HG03135 (cell line): ENCODE measurements at regions not wholly inside any gene's neighbourhood (a gene's known extent, or its start where the extent isn't known, plus 50 kb on each side); places are given as distances from the start of the nearest gene placed in this dataset.
"Not testable (repeated sequence)": the region's sequence is repeated elsewhere in the genome, so short reads cannot be mapped to it uniquely, and the experiment has no call there.

Experiments
- ATAC-seq: cut with Tn5 transposase; IDR thresholded peaks from one replicate; pipeline ENCODE4 v1.9.1; 2021; ENCODE audit warnings: mild to moderate bottlenecking, moderate library complexity; ENCODE audit not compliant: unreplicated experiment

DNA sequence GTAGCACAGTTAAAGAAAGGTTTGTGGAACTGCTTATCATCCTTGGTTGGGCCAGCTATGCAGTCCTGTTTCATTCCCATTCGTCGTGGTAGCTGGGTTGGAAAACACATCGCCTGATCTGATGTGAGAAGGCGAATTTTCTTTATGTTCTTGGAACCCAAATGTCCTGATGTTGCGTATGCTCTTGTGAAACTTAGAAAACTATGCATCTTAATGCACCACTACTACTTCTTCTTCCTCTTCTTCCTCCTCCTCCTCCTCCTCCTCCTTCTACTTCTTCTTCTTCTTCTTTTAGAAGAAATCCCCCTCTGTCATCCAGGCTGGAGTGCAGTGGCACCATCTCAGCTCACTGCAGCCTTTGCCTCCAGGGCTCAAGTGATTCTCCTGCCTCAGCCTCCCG lies 381.6 kb downstream of the UTRN start:
- no peak for ATAC-seq

GRCh38 chr6:144667532-144668503 lies 382.7 kb downstream of the UTRN start:
- ATAC-seq = no peak

DNA sequence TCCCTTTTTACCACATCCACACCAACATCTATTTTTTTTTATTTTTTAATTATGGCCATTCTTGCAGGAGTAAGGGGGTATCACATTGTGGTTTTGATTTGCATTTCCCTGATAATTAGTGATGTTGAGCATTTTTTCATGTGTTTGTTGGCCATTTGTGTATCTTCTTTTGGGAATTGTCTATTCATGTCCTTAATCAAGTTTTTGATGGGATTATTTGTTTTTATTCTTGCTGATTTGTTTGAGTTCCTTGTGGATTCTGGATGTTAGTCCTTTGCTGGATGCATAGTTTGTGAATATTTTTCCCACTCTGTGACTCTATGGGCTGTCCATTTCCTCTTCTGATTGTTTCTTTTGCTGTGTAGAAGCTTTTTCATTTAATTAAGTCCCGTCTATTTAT lies 385.1 kb downstream of the UTRN start:
- not testable (repeated sequence) for ATAC-seq

- no peak for ATAC-seq
These were observed 388.7 kb downstream of the UTRN start for GRCh38 chr6:144673807-144674206.

- ATAC-seq = no peak
These were observed 390.2 kb downstream of the UTRN start for GRCh38 chr6:144675231-144675861.

DNA sequence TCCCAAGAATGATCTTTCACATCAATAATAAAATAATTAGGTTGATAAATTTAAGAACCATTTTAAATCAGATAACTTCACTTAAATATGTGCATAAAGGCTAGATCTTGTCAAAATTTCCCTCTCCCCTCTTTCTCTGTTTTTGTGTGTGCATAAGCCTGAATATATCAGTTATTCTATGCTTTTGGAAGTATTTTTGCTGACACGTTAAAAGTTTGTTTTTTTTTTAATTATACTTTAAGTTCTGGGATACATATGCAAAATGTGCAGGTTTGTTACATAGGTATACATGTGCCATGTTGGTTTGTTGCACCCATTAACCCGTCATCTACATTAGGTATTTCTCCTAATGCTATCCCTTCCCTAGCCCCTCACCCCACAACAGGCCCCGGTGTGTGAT lies 391.2 kb downstream of the UTRN start:
- not testable (repeated sequence) for ATAC-seq

DNA sequence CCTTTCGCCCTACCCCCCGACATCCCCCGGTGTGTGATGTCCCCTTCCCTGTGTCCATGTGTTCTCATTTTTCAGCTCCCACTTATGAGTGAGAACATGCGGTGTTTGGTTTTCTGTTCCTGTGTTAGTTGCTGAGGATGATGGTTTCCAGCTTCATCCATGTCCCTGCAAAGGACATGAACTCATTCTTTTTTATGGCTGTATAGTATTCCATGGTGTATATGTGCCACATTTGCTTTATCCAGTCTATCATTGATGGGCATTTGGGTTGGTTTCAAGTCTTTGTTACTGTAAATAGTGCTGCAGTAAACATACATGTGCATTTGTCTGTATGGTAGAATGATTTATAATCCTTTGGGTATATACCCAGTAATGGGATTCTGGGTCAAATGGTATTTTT lies 392.1 kb downstream of the UTRN start:
- ATAC-seq = not testable (repeated sequence)

DNA sequence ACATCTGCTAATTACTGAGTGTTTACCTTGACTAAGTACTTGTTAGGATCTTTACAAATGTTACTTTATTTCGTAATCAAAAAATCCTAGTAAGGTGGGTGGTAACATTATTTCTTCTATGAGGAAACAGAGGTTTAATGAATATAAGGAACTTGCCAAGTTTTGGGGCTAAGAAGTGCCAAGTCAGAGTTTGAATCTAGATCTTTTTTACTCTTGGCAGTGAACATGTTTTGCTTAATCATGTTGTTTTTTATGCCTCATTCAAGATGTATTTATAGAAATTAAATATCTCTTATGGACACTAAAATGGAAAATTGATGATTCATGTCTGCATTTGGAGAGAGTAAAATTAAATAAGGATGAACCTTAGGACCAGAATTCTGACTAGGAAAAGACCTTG lies 393.7 kb downstream of the UTRN start:
- ATAC-seq = no peak

- ATAC-seq = no peak
These were observed 396.2 kb downstream of the UTRN start for GRCh38 chr6:144681334-144681733.

DNA sequence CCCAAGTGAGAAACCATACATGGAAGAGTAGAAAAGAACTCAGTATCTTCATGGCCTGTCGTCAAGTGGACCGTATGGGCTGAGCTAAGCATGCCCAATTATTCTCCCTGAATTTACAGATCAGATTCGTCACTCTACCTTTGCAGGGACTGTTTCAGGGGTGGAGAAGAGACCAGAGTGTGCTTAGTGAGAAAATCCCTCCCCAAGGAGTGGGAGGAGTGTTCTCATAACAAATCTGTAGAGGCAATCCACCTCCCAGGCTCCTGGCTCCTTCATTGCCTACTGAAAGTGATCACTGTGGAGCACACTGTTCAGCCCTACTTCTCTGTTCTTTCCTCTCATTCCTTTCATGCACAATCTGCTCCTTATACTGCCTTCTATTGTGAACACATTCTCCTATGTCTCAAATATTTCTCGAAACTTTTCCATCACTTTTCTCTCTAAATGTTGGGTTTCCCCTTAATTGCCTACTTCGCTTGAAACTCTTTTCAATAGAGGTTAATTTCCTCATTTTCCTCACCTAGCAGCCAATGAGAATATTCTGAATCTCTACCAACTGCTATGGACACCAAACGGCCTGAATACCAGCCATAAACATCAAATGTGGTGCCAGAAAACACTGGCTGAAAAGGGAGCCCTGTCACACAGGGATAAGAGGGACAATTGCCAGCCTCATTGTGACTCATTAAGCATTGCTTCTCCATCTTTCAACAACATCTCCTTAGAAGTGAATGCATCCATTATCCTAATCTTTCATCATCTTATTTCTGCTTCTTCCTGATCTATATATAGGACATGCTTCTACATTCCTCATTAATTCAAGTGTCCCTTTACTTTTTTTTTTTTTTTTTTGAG lies 398.3 kb downstream of the UTRN start:
- ATAC-seq = no peak

DNA sequence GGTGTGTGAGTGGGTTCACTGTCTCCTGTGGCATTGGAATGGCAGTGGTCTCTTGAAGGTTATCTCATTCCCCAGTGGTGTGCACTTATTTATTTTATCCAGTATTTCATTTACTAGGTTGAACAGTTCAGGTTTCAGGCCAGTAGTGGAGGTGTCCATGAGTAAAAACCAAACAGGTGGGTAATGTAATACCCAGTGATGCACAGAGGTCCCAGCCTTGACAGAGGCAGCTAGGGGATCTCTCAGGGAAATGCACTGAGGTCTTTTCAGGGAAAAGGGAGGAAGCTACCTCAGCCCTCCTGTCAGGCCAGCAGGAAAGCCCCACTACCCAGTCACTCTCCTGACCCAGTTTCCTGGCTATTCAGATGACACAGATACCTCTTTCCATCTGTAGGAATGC lies 403.6 kb downstream of the UTRN start:
- ATAC-seq = no peak

DNA sequence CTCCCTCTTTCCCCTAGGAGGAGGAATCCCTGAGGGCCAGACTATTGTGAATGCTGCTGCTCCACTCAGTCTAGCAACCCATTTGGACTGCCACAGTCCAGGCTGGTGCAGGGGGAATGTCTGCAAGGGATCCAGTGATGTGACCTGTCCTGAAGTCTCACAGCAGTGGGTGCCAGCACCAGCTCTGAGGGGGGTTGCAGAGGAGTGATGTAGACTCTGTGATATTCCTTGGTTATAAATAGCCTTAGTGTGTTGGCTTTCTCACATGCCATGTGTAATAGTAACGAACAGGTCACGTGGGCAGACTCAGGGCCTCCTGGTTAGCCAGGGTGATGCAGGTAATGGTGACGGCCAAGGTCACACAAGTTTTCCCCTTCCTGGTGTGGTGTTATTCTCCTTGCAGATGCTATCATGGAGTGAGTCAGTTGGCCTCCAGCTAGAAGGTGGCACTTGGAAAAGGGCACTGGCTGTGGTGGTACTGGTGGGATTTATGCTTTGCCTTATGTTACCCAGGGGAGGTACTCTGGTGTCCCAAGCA lies 404.4 kb downstream of the UTRN start:
- ATAC-seq = no peak

GRCh38 chr6:144690133-144690532 lies 405.0 kb downstream of the UTRN start:
- ATAC-seq = no peak

DNA sequence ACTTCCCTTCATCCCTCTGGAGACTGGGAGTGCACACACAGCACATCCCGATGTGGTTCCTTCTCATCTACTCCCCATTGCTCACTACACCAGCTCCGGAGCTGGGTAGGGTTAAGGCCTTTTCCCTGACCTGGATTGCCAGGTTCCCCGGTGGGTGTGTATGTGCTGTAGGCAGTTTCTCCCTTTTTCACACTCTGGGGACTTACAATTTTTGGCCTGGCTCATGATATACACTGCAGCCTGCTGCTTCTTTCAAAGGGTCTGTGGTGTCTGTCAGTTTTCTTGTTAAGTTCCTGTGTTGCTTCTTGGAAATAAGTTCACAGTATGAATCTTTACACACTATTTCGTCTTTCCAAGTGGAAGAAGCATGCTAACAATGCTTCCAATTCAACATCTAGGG lies 405.5 kb downstream of the UTRN start:
- no peak for ATAC-seq

DNA sequence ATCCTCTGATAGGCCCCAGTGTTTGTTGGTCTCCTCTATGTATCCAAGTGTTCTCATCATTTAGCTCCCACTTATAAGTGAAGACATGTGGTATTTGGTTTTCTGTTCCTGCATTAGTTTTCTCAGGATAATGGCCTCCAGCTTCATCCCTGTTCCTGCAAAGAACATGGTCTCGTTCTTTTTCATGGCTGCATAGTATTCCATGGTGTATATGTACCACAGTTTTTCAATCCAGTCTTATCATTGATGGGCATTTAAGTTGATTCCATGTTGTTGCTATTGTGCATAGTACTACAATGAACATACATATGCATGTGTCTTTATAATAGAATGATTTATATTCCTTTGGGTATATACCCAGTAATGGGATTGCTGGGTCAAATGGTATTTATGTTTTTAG lies 406.9 kb downstream of the UTRN start:
- not testable (repeated sequence) for ATAC-seq

DNA sequence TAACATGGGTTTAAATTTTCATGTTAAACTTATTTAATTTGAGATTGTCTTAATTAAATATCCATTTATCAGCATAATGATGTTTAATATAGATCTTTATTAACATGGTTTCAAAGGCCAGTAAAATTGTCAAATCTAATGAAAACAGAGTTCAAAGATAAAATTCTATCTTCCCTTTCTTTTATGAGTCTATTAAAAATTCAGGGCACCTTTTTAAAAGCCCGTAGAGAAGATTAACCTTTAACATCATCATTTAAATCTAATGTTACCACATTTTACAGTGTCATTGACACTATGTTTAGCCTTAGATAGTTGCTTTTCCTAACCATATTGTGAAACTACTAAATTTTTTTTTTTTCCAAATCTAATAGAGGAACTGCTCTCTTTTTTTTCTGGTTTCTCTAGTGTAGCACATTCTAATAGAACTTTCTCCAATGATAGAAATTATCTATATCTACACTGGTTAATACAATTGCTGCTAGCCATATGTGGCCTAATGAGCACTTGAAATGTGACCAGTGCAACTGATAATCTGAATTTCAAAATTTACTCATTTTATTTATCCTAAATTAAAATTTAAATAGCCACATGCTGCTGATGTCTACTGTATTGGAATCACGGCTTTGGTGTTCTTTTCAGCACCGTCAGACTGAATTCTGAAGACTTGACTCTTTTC lies 410.9 kb downstream of the UTRN start:
- ATAC-seq = no peak

DNA sequence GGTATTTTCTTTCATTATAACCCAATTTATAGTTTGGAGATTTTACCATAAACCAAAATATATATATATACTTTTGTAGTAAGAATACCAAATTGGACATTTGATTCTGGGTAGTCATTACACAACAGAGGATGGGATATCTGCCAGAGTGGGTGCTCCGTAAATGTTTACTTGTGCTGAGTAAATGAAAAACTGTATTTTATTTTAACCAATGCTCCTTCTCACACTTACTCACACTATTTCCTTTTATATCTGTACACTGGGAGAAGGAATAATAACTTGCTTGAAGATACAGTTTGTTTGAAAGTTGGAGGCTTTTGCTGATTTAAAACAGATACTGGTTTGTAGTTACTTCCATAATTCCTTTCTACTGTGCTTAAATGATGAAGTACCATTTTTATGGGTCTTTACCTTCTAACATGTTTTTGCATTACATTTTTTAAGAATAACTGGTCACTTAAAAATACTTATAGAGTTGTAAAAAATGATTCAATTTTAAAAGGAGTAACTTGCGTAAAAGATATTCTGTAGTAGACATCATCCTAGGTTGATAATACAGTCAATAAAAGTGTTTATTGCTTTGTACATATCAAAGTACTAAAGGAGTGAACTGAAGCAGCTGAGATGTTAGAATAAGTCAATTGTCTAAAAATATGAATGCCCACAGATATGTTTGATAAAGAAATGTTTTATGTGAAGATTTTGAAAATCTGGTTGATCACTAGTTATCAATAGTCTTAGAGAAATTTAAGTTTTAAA lies 411.7 kb downstream of the UTRN start:
- ATAC-seq = no peak

DNA sequence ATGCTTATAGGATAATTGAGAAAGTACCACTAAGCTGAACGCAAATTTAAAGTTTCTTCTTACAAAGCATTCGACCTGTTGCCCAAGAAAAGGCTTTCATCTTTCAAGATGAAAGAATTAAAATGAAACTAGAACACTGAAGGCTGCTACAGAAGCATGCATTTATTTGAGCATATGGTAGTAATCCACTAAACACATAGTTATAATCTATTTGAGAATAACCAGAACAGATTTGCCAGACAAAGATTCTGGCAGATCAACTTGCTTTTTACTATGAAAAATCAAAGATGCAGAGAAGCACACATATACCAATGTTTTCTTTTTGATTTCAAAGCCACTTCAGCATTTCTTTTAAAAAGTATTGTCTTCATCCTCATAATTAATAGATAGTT lies 412.2 kb downstream of the UTRN start:
- no peak for ATAC-seq

GRCh38 chr6:144697801-144698200 lies 412.7 kb downstream of the UTRN start:
- ATAC-seq = no peak

- ATAC-seq = no peak
These were observed 417.6 kb downstream of the UTRN start for GRCh38 chr6:144702781-144703180.
